DMS153 (cell line): ENCODE measurements at regions not wholly inside any gene's neighbourhood (a gene's known extent, or its start where the extent isn't known, plus 50 kb on each side); places are given as distances from the start of the nearest gene placed in this dataset.
A peak's percentile ranks its signal among the peaks of the same experiment; 100 is the strongest.

Experiments
- DNase-seq: peaks from one replicate; lab custom pipeline; 2025; lab: John Stamatoyannopoulos, UW

- DNase-seq: no peak
Observed at GRCh38 chr1:8203056-8203455, 114.9 kb upstream of the SLC45A1 start.

- DNase-seq: peak; percentile 91
Observed at GRCh38 chr1:8202182-8202905, 115.6 kb upstream of the SLC45A1 start.

DNA sequence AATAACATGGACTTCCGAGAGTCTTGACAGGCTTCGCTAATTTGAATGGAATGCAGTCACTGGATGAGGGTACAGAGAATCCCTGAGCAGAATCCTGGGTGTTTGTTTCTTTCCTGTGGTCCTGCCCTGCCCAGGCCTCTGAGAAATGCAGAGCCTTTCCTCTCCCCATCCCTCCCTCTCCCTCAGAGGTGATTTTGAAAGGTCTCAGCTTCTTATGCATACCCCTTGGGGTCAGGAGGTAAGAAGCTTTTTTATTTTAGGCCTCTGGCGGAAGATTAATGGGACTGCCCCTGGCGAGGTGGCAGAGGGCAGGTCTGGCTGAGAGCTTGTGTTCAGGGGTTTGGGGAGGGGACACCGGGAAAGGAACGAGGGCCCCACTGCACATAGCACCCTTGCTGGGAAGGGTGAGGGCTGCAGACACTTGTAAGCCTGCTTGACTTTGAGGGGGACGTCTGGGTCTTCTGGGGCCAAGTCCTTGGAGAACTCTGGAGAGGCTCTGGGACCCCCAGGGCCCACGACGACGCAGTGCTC, 116.5 kb upstream of the SLC45A1 start:
- DNase-seq: no peak

GRCh38 chr1:8200317-8201115, 117.4 kb upstream of the SLC45A1 start:
- DNase-seq: no peak

DNA sequence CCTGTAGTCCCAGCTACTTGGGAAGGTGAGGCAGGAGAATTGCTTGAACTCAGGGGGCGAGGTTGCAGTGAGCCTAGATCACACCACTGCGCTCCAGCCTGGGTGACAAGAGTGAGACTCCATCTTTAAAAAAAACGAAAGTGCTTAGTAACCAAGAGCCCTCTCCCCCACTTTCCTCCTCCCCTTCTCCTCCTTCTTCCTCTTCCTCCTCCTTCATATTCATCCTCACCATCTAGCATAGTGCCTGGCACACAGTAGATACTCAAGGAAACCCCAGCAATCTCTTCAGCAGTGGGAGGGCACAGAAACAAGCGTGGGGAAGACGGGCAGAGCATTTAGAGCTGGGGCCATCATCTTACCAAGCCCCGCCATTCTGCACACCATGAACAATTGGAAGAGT, 119.4 kb upstream of the SLC45A1 start:
- no peak for DNase-seq

GRCh38 chr1:8197493-8198282, 120.2 kb upstream of the SLC45A1 start:
- peak; percentile 48 for DNase-seq

GRCh38 chr1:8194481-8195227, 123.3 kb upstream of the SLC45A1 start:
- DNase-seq: peak; percentile 77

DNA sequence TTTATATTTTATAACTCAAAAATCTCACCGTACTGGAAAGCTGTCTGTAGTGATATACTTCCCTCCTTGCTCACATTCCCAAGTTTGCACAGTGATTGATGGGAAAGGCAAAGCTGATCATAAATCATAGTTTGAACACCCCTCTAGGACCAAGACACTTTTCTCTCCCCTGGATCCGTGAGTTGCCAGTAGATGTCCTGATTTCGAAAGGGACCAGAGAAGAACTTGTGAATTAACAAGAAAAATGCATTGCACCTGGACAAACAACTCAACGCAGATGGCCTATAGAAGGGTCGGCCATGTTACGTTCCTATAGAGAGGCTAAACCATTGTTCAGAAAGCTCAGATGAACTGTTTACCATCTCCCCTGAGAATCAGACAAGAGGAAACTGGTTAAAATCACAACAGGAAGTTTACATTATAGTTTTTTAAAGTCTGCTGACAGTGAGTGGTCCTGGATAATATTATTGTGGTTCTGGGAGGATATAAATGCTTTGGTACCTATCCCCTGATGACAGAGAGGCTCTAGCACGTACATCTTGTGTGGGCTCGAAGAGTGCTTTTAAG, 124.0 kb upstream of the SLC45A1 start:
- DNase-seq: peak; percentile 53

DNA sequence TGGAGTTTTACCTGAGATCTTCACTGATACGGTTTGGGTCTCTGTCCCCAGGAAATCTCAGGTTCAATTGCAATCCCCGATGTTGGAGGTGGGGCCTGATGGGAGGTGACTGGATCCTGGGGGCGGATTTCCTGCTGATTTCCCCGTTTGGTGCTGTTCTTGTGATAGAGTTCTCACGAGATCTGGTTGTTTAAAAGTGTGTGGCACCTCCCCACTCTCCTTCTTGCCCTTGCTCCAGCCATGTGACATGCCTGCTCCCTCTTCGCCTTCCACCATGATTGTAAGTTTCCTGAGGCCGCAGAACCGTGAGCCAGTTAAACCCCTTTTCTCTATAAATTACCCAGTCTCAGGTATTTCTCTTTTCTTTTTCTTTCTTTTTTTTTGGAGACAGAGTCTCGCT, 126.4 kb upstream of the SLC45A1 start:
- DNase-seq: no peak

GRCh38 chr1:8189931-8190483, 127.9 kb upstream of the SLC45A1 start:
- no peak for DNase-seq

GRCh38 chr1:8185400-8185799, 132.5 kb upstream of the SLC45A1 start:
- no peak for DNase-seq

DNA sequence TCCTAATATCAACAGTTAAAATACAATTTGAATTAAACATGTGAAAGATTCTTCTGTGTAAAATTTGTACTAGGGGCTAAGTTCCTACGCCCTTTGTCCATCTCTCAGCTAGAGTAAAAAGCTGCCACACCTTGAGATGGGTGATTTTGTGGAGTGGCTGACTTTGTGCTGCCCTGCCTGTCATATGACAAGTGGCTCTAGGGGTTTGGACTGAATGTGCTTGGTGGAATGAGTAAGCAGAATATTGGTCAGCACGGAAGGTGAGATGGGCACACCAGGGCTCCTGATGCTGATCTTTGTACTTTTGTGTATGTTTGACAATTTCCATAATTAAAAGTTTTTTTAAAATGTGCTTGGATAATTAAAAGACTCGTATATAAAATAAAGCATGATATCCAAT, 133.6 kb upstream of the SLC45A1 start:
- no peak for DNase-seq

DNA sequence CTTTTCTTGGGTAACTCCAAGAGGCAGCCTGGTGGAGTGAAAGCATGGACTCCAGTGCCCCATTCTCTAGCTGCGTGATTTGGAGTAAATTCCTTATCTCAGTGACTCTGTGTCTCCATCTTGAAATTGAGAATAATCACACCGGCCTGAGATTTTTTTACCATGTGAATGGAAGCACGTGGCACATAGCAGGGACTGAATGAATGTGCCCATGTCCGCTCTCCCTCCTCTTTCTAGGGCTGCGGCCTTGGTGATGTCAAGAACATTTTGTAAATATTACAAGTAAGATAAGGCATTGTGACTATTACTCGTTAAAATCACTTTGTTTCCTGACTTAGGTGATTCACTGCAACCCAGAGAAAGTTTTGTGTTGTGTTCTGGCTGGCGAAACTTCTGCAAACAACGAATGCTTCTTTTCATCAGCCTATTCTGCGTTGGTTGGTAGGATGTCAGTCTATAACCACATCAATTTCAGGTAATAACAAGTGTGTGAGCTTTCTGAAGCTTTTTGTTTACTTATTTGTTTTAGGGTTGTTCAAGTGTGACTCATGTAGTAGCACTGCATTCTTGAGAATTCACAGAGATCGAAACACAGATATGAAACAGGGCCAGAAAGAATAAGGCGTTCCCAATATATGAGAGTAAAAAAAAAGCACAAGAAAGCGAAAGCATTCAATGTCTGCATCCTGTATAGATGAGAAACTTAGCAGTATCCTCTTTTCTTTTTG, 135.7 kb upstream of the SLC45A1 start:
- peak; percentile 29 for DNase-seq

DNA sequence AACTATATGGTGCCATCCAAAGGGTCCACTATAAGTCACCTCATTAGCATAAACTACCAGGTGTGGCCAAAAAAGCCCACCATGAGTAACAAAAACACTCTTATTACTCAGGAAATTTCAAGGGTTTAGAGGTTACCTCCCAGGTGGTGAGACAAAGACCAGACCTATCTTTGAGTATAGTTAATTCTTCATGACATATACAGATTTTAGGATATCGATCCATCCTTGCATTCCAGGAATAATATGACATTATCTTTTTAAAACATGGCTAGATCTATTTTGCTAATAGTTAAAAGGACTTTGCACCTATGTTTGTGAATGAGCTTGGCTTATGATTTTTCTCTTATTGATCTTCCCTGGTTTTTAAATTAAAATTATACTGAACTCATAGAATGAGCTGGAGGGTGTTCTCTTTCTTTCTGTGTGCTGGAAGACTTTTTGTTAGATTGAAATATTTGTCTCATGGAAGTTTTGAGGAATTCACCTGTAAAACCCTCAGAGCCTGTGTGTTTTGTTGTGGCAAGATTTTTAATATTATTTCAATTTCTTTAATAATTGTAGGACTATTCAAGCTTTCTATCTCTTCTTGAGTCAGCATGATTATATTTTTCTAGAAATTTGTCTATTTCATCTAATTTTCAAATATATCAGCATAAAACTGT, 138.7 kb upstream of the SLC45A1 start:
- DNase-seq: no peak

GRCh38 chr1:8176279-8176678, 141.6 kb upstream of the SLC45A1 start:
- no peak for DNase-seq

DNA sequence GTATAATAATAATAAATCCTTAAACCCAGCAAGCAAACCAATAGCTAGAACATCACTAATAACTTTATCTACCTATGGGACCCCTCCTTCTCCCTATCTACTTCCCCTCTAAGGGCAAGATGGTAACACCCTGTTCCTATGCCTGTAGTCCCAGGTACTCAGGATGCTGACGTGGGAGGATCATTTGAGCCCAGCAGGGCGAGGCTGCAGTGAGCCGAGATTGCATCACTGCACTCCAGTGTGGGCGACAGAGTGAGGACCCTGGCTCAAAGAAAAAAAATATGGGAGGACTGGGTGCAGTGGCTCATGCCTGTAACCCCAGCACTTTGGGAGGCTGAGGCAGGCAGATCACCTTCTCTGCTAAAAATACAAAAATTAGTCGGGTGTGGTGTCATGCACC, 143.1 kb upstream of the SLC45A1 start:
- DNase-seq: no peak

DNA sequence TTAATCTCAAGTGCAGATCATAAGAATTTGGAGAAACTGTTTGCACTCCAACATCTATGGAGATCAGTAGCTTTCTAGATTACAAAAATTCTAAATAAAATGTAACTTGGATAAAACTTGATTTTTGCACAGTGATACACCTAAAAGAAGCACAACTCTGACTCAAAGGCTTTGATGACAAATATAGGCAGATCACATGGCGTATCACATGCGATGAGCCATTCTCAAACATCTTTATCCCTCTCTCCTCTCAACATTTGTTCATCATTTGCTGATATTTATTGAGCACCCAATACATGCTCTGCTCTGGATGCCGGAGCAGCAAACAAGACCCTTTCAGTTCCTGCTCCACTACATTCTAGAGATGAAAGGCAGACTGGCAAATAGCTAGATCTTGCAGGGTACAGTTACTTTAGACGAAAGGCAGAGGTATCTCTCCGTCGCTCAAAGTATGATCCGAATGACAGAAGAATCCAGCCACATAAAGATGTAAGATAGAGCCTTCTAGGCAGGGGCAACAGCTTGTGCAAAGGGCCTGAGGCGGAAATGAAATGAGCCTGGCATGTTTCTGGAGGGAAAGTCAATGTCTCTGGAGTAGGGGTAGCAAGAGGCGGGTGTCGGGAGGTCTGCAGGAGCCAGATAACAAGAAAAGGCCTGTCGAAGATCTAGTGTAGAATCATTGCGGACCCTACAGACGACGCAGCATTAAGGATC, 145.8 kb upstream of the ERRFI1 start:
- no peak for DNase-seq

GRCh38 chr1:8170059-8170835, 144.1 kb upstream of the ERRFI1 start:
- DNase-seq: no peak
